ENCODE measurements at regions not wholly inside any gene's neighbourhood (a gene's known extent, or its start where the extent isn't known, plus 50 kb on each side); places are given as distances from the start of the nearest gene placed in this dataset.
A peak's percentile ranks its signal among the peaks of the same experiment; 100 is the strongest.
"Not testable (repeated sequence)": the region's sequence is repeated elsewhere in the genome, so short reads cannot be mapped to it uniquely, and the experiment has no call there.

GRCh38 chr3:115252679-115253078 lies 105.6 kb upstream of the ZBTB20 start:
- no peak for DNase-seq

- DNase-seq: no peak
Measured at GRCh38 chr3:115254492-115255196, 107.6 kb upstream of the ZBTB20 start.

GRCh38 chr3:115255197-115255585 lies 108.1 kb upstream of the ZBTB20 start:
- DNase-seq: no peak

GRCh38 chr3:115270849-115271248 lies 123.8 kb upstream of the ZBTB20 start:
- DNase-seq: no peak

DNA sequence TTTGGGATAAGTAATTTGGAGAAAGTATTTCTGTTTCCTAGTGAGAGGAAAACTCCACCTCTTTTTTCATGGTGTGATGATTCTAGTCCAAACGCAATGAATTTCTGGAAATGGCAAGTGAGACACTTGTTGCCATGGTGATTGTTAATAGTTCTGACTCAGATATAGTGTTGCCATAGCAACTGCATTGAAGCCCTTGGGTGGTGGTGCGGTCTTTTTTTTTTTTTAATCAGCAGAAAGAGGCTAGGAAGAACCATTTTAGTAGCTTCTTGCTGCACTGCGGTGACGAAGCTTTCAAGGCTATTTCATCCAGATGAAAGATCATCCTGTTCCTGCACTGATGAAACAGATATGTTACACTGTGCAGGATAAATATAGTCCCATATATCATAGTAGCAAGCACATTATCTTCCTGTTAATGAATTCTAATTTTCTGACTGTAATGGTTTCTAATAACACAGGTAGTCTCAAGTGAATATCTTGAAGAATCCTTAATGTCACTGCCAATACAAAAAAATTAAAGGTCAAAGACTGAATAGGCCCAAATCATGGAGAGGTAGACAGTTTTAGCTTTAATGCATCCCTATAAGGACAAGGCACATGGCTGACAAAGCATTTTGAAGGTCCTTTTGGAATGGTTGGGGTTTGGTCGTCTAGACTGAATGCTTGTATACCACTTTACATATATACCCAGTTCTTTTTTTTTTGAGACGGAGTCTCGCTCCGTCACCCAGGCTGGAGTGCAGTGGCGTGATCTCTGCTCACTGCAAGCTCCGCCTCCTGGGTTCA lies 125.1 kb upstream of the ZBTB20 start:
- DNase-seq: no peak

GRCh38 chr3:115275896-115276295 lies 128.8 kb upstream of the ZBTB20 start:
- no peak for DNase-seq

GRCh38 chr3:115279939-115280338 lies 132.9 kb upstream of the ZBTB20 start:
- DNase-seq: no peak

DNA sequence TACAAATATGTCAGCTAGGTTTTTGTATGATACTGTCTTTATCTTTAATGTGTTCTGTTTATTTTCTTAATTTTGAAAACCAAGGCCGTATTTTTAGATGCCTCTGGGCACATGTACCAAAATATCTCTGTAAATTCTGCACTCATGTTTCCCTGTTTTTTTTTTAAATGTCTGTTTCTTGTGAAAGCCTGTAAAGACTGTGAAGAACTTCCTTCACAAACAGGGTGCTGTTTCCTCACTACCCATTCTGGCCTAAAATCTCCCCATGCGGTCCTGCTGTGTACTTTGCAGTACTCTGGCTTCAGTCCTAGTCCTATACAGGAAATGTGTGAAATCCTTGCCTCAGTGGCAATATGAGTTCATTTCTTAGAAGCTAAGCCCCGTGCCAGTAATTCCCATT lies 133.4 kb upstream of the ZBTB20 start:
- no peak for DNase-seq

DNA sequence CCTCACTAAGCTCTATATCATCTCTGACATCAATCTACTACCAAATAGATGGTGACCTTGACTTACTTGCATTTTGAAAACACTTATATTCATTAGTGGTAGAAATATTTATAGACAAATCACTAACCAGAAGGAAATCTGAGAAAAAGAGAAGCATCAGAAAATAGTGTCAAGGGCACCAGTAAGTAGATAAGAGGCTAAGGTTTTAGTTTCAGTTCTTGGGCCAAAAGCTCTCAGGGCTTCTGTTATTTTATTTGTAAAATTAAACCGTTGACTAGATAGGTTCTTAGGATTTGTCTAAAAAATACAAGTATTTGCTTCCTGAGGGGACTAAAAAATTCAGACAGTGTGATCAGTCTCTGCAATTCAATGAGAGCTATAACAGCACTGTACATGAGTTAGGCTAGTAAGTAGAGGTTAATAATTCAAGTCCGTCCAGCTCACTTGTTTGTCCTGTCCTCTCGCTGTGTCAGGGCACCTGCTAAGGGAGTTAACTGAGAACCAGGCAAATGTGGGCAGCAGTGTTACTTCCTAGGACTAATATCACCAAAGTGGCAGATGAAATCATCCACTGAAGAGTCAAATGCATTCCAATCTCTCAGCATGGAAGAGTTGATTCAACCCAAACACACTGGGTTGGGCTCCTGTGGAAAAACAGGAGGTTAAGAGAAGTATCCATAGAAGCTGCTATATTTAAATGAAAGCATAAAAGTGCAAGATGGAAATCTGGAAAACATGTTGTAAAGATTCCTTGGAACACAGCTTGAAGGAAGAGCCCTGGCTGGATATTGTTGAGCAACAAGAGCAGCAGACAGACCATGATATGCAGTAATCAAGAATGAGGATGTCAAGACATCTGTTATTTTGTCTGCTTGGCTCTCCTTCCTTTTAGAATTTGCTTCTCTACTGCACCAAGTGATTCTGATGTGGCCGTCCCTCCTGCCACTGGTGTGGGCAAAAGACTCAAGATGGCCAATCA lies 134.9 kb upstream of the ZBTB20 start:
- no peak for DNase-seq

- peak; percentile 37 for DNase-seq
Measured at GRCh38 chr3:115284980-115285379, 137.9 kb upstream of the ZBTB20 start.

DNA sequence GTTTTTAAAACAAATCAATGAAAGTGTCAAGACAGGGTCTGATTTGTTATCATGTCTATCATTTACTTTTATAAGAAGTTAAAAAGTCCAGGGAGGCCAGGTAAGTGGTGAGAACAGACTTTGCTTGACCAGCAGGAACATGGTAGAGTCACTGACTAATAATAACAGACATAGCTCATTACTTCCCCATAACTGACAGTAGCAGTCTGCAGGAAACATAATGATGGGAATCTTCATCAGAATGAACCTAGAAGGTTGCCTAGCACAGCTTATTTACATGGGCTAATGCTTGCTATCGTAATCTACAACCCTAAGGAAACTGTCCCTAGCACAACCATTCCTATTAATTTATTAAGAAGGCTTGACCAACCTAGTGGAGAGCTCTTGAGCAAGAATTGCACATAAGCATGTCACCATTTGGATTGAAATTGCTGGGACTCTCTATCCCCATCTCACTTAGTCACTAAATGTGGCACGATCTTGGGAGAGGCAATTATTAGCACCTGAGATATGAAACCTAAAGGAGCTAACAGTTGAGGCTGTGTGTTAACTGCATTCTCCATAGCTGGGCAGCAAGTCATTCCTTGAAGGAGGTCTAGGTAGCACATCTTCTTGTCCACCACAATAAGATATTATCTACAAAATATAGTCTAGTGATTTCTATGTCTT lies 139.6 kb upstream of the ZBTB20 start:
- no peak for DNase-seq

DNA sequence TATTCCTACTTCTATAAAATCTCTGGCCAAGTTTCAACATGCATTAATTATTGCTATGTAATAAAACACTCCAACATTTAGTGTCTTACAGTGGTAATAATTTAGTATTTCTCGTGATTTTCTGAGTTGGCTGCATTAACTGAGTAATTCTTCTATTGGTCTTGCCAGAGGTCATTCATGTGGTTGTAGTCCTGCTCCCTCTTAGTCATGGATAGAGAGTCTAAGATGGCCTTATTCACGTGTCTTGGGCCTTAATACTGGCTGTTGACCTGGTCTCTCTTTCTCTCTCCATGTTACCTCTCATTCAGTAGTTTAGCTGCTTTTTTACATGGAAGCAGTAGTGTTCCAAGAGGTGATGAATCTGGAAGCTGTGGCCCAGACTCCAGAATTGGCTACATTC lies 140.1 kb upstream of the ZBTB20 start:
- DNase-seq: no peak

- no peak for DNase-seq
Measured at GRCh38 chr3:115292131-115292530, 145.0 kb upstream of the ZBTB20 start.

GRCh38 chr3:115292677-115293165 lies 145.6 kb upstream of the ZBTB20 start:
- DNase-seq: no peak

- no peak for DNase-seq
Measured at GRCh38 chr3:115293321-115293720, 146.2 kb upstream of the ZBTB20 start.

GRCh38 chr3:115301364-115301860 lies 154.3 kb upstream of the ZBTB20 start:
- no peak for DNase-seq

- not testable (repeated sequence) for DNase-seq
Measured at GRCh38 chr3:115317953-115318352, 170.9 kb upstream of the ZBTB20 start.

DNA sequence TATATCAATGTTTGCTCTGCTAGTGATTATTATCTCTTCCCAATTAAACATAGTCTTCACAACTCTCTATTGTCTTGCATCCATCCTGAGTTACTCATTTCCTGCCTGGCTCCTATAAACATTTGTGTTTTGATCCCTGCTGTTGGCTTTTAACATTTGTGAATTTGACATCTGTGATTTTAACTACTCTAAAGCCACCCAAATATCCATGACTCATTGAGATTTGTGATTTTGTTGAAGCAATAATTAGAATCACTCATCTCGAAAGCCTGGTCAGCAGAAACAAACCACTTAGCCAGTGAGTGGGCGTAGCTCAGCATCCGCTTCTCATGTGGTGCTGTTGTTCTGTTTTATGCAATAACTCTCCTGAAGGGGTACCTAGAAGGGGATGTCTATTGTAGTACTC lies 174.3 kb upstream of the ZBTB20 start:
- no peak for DNase-seq

DNA sequence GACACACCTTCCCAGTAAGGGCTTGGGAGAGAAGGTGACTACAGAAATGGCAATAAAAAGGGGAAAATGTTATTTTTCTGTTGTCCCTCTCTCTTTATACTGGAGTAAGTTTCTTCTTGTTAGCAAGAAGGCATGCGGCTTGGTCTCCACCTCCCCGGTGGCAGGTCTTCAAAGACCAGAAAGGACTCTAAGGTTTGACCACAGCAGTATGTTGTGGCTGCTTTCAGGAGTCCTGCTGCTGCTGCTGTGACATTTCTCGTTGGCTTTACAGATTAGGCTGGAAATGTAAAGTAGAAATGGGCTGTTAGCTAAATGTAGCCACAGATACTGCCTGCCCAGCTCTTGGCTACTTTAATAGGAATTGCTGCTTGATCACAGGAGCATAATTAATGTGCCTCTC lies 175.8 kb upstream of the ZBTB20 start:
- DNase-seq: no peak

- no peak for DNase-seq
Measured at GRCh38 chr3:115323380-115323779, 176.3 kb upstream of the ZBTB20 start.

GRCh38 chr3:115324056-115324455 lies 177.0 kb upstream of the ZBTB20 start:
- DNase-seq: no peak

Data from renal pelvis (tissue), 1 donor.